ENCODE measurements at regions not wholly inside any gene's neighbourhood (a gene's known extent, or its start where the extent isn't known, plus 50 kb on each side); places are given as distances from the start of the nearest gene placed in this dataset.

- TF ChIP-seq, protein P1, sequence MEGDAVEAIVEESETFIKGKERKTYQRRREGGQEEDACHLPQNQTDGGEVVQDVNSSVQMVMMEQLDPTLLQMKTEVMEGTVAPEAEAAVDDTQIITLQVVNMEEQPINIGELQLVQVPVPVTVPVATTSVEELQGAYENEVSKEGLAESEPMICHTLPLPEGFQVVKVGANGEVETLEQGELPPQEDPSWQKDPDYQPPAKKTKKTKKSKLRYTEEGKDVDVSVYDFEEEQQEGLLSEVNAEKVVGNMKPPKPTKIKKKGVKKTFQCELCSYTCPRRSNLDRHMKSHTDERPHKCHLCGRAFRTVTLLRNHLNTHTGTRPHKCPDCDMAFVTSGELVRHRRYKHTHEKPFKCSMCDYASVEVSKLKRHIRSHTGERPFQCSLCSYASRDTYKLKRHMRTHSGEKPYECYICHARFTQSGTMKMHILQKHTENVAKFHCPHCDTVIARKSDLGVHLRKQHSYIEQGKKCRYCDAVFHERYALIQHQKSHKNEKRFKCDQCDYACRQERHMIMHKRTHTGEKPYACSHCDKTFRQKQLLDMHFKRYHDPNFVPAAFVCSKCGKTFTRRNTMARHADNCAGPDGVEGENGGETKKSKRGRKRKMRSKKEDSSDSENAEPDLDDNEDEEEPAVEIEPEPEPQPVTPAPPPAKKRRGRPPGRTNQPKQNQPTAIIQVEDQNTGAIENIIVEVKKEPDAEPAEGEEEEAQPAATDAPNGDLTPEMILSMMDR (IDR thresholded peaks at IDR 0.05), result no peak
- TF ChIP-seq POLR2A (IDR thresholded peaks at IDR 0.05), result no peak
Observed at GRCh38 chr20:61140576-61140975, 111.5 kb upstream of the CDH4 start.

Data from uterus (tissue), 2 donors.